HG03571 (cell line): ENCODE measurements at regions not wholly inside any gene's neighbourhood (a gene's known extent, or its start where the extent isn't known, plus 50 kb on each side); places are given as distances from the start of the nearest gene placed in this dataset.

Source experiments
- ATAC-seq: cut with Tn5 transposase; IDR thresholded peaks from one replicate; pipeline ENCODE4 v1.9.1; 2021; ENCODE audit not compliant: unreplicated experiment

DNA sequence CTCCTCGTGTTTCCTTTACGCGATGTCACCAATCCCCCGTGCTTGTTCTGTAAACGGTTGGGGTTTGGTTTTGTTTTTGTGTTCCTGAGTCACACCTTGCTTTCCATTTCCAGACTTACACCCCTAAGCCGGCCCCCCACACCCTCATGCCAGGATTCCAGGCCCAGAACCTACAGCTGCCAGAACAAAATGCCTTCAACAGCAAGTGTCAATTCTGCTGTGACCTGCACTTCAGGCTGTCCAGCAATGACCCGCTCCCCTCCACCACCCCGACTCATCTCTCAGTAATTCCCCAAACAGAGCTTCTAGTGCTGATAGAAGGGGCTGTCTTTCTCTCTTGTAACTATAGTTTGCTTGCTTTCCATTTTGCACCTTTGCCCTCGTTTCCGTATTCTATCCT lies 722.1 kb upstream of the CELF2 start:
- no peak for ATAC-seq

DNA sequence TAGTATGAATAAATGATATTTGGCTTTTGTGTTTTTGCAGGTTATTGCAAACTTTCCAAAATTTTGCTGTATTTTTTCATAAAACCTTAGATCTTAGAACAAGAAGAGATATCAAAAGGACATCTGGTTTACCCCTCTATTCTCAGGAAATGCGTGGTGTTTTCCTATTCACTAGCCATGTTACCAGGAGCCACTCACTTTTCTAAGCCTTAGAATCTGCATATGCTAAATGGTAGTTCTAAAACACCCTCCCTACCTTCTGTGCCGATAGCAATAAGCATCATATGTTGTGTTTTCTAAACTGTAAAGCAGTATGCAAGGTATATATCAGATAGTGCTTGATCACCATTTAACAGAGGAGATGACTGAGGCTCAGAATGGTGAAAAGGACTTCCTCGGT lies 715.0 kb upstream of the CELF2 start:
- no peak for ATAC-seq

DNA sequence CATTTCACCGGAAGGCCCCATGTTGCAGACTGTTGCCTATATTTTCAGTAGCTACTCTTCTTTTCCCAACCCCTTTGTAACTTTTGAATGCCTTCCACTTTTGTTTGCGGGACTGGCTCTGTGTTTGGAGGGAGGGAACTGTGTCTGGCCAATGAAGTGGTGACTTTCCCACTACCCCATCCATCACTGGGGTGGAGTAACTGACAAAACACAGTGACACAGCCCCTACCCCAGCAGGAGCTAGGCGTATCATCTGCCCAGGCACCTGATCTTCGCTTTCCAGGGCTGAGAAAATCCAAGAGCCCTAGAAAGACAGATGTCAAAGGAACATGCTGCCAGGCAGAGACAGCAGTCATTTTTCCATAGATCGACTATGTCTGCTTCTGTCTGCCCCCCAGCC lies 710.6 kb upstream of the CELF2 start:
- no peak for ATAC-seq

DNA sequence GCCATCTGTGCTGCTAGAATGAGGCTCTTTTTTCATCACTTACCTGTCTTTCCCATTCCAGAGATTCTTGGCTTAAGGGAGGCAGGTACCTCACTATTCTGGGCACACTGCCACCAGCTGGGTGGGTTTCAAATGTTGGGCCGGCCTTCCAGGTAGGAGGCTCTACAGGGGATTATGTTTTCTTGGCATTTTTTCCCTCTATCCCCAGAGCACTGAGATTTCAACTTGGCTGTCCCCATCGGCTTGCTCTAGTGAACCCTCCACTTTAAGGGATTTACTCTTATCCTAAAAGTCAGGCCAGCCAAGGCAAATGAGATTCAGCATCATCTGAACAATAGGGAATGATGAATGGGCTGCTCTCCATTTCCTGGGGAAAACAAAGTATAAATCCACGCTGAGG lies 710.1 kb upstream of the CELF2 start:
- no peak for ATAC-seq

DNA sequence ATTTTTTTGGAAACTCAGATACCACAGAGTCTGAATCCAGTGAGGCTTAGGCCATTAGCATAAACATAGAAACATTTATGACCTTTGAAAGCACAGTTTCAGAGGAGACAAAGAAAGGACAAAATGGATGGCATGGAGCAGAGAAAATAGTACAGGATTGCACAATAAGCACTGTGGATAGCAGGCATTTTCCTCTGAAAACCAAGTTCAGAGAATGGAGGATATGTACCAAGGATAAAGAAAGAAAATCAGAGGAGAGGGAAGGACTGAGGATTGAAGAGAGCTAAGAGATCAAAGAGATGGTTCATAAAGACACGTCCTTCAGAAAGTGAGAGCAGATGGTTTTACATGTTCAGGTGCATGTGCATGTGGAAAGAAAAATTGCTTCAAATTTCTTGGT lies 707.2 kb upstream of the CELF2 start:
- no peak for ATAC-seq

DNA sequence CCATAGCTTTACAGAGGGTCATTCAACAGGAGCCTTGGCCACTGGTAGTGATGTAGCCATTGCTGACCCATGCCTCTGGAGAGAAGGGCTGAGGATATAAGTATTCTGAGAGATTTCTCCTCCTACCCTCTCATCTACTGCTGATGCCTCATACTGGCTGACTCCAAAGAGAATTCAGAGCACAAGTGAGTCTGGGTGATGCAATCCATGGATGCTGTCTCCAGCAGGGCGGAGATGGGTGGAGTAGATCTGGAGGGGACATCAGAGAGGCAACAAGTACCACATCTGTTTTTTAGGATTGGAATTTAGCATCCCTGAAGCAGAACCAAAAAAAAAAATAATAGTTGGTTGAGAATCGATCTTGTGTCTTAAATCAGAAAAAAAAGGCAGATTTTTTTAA lies 705.7 kb upstream of the CELF2 start:
- no peak for ATAC-seq

DNA sequence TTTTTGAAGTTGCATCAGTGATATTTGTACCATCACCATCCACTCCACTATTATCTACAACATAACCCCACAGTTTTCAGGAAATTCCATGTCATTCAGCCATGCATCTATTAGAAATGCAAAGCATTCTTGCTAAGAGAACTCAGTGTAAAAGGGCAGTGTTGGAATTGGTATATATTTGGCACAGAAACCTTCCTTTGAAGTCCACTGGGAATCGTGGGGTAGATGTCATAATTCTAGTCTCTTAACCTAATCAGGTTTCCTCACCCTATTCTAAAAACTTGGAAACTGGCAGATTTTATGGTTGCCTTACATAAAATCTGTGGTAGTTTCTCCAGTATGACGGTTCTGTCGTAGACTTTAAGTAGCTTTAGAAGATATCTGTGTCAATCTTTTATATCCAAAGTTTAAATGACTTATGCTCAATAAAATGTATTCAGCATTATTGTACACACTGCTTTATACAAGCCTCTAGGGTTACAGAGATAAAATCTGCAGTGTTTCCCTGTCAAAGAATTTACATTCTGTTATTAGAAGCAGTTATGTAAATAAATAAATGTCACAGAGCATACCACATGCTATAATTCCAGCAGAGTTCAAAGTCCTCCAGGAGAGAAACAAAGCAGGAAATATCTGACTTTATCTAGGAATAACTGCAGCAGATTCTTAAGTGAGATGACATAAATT lies 704.4 kb upstream of the CELF2 start:
- no peak for ATAC-seq

DNA sequence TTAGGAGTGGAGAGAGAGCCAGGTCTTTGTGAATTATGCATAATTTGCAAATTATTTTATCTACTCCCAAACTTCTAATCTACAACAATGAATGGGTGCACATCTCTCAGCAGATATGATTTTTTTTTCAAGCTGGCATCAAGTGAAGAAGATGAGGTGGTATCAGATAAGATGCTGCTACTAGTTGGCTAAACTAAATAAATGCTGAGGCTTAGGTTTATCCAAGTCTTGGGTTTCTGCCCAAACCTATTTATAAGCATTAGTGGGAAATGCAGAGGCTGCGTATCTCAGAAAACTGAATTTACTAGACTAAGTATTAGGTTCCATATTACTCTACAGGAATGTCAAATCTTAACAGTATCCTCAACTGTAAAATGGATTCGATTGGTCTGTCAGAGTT lies 703.0 kb upstream of the CELF2 start:
- ATAC-seq, result no peak

DNA sequence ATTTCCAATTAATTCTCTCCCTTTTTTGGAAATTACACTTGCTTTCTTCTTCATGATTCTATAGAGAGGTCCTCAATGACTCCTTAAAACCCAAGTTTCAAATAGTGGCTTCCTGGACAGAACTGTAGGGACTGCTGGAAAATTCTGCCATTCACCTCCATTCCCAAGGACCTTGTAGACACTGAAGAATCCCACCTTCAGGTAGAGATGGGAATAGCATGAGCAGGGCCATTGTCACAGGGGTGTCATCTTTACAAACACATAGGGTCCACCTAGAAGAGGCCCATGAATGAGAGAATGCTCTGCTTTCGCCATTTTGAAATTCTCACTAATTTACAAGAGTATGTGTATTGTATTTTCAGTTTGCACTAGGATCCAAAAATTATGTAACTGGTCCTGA lies 701.7 kb upstream of the CELF2 start:
- ATAC-seq, result no peak

DNA sequence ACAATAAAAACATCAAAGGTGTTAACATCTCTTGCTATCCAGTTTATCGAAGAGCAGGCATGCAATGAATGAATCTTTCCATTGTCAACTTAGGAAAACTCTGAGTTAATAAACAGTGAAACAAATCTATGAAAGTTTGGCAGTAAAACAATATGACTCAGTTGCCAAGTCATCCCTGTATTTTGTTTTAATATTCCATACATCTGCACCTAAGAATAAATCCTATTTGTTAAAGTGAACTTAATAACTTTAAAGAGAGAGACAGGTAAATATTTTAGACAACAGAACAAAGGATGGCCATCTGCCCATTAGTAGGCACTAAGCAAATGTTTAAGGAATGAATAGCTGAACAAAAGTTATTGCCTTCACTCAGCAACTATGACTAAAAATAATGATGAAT lies 700.5 kb upstream of the CELF2 start:
- ATAC-seq, result no peak

DNA sequence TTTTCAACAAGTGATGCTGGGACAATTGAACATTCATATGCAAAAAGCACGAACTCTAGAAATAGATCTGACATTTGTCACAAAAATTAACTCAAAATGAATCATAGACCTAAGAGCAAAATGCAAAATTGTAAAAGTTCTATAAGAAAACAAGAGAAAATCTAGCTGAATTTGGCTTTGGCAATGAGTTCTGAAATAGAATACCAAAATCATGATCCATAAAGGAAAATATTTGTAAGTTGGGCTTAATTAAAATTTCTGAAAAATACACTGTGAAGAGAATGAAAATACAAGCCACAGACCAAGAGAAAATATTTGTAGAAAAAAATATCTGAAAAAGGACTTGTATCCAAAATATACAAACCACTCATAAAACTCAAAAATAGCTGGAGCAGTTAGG lies 698.8 kb upstream of the CELF2 start:
- no peak for ATAC-seq

DNA sequence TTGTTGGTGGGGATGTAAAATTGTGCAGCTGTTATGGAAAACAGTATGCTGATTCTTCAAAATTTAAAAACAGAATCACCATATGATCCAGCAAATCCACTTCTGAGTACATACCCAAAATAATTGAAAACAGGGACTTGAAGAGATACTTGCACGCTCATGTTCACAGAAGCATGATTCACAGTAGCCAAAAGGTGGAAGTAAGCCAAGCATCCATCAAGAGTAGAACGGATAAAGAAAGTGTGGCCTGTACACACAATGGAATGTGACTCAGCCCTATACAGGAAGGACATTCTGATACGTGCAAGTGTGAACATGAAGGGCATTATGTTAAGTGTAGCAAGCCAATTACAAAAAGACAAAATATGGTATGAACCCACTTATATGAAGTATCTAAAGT lies 696.7 kb upstream of the CELF2 start:
- no peak for ATAC-seq

DNA sequence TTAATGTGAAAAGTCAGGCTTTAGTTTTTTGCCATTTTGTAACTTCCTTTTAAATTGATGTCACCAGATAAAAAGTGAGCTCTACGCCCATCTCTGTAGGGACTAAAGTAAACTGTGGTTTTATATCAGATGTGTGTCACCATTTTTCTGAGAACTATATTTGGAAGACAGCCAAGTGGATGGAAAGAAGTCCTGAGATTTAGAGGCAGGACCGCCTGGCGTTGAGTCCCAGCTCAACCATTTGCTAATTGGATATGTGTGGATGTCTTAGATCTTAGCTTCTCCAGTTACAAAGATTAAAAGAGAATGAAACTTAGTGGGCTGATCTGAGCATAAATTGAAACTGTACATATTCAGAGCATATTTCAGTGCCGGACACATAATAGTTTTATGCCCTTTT lies 691.6 kb upstream of the CELF2 start:
- no peak for ATAC-seq

DNA sequence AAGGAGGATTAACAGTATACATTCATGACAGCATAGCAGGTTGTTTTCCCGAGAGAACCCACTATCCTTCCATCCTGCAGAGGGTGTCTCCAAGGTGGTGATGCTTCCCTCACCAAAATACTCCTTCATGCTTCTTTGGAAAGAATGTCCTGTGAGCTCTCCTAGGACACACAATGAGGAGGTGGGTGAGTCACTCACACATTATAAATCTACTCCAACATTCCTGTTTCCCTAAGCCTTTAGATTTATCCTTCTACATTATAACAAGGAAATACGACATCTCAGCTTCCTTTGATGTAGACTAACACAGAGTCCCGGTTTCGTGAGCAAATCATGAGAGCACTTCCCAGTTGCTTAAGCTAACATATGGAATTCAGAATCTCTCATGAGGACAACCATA lies 689.7 kb upstream of the CELF2 start:
- no peak for ATAC-seq

DNA sequence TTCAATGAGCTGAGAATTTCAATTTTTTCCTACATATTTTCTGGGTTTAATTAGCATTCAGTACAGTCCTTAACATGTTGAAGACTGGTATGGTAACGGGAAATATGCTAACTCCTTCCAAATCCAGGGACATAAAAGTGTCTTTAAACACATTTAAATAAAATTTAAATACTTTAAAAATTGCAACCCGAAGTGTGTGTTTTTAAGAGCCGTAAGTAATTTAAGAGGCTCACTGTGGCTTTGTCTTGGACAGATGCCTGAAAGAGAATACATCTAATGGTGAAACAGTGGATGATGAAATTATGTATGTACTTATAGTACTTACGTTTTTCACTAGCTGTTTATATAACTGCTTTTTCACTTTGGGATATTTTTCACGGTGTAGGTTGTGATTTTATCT lies 687.3 kb upstream of the CELF2 start:
- no peak for ATAC-seq

DNA sequence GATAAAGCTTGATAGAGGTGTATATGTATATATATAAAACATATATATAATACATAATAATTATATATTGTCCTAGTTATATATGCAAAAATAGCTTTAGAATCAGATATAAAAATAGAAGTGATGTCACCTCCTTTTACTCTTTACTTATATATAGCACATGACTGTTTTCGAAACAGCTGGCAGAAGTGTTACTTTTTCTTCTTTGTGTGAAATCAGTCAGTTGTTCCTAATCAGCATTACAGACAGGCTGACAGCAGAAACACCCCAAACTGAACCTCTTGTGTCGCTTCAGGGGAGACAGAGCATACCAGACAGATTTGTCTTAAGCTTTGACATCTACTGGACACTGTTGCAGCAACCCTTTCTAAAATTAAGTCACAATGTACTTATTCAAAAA lies 684.9 kb upstream of the CELF2 start:
- ATAC-seq, result no peak

DNA sequence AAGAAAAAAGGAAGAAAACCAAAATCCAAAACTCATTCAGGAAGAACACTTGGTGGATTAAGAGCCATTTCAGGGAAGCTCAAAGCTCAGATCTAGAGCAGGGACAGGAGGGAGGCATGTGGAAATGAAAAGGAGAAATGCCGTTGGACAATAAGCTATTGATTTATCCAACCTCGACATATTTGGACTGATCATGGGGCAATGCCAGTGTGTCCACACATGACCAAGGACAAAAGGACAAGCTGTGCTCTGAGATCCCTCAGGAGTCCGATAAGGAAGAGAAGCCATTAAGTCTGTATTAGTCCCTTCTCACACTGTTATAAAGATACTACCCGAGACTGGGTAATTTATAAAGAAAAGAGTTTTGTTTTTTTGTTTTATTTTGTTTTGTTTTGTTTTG lies 684.0 kb upstream of the CELF2 start:
- no peak for ATAC-seq

DNA sequence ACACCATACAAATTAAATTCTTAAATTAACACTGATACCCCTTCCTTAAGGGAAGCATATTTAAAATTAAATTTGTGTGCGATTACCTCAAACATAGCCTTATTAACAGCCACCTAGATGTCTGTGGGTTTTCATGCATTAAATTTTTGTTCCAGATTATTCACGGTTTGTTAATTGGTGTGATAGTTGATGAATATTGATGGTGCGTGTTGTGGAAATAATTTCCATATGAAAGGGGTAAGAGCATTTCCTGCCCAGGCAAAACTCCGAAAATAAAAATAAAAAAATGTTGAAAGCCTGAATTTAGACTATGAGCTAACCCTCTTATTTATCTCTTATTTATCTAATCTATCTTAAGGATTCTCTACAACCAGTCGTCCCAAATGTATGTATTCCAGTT lies 679.3 kb upstream of the CELF2 start:
- no peak for ATAC-seq

DNA sequence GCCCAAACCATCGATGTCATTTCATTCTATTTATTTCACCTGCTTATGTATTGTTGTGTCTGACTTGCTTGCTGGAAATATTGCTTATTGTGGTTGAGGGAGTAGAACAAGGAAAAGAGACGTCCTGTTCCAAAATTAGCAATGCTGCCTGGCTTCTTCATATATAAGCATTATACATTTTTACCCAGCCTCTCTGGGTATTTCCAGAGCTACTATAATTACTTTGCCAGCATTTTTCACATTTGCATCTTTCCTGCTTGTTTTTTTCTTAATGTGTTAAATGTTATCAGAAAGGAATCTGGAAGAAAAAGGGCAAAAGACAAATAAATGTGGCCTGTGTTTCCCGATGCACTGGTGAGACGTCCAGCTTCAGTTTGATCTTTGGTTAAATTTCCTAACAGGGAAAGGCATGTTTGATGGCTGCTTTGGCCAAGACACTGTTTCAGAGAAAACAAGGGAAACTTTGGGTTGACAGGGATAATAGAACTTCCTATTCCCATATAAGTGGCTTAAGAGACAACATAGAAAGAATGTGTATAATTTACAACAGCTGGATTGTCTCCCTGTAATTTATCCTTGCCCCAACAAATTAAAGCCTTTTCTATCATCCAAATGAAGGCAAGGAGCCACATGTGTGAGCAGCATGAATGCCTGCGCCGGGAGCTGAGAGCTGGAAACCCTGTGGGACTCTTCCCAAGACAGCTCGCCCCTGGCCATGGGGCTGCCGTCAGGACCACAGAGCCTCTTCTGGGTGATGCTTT lies 671.1 kb upstream of the CELF2 start:
- ATAC-seq, result no peak

DNA sequence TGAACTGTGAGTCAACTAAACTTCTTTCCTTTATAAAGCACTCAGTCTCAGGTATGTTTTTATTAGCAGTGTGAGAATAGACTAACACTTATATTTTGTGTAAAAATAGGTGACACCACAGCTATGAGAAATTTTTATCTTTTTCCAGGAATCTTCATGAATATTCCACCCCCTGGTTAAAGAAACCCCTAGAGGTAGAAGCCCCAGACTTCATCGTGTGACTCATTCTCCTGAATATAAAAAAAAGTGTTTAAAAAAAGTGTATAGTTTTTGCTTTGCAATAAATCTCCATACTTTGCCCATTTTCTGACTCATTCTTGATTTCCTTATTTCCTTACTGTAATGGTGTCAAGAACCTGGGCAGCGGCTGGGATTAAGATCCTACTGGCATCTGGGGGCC lies 667.6 kb upstream of the CELF2 start:
- ATAC-seq, result no peak

DNA sequence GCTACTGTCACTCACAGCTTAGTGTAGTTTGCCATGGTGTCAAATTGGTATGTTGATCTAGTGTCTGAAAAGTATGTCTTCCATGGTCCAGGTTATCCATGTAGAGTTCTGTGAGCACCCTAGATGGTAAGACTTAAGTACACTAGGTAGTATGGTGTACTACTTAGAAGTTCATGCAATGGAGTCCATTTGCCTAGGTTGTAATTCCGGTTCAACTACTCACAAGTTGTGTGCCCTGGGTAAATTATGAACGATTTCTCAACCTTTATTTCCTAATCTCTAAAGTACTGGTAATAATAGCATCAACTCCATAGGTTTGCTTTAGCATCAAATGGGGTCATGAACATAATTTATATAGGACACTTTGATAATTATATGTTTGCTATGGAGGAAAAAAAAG lies 666.2 kb upstream of the CELF2 start:
- ATAC-seq, result no peak

DNA sequence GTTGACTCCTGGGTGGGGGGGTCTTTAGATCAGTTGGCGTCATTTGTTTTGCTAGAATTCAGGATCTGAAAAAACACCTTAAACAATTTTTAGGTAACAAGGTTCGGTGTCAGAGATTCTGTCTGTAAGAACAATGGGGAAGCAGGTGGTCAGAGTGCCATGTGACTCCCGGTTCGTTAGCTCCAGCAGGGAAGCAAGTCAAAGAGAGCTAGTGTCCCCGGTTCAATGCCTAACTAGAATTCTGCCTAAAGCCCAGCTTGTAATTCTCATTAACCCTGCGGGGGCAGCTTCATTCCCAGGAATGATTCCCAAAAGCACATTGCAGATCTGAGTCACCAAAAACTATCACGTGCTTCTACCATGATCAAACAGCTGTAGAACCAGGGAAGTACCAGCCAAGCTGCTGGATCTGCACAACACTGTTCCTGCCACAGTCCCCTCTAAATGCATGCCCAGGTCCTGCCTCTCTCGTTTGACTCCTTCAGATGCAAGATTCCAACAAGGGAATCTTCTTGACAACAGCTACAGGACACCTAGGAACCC lies 664.3 kb upstream of the CELF2 start:
- ATAC-seq, result no peak

DNA sequence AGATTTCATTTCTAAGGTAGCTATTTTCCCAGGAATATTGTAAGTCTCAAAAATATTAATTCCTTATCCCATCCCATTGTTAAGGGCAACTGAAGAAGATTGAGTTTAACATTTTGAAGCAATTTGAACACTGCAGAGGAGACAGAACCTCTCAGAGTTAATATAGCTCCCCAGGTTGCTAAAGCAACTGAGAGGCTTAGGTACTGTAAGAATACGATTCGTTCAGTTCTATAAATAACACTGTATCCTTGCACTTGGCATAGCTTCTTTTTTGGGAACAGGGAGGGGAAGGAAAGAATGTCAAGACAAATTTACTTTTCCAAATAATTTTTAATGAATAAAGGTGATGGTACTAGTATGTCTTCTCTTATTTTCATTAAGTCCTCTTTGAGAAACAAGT lies 658.4 kb upstream of the CELF2 start:
- no peak for ATAC-seq
